ENCODE measurements at regions not wholly inside any gene's neighbourhood (a gene's known extent, or its start where the extent isn't known, plus 50 kb on each side); places are given as distances from the start of the nearest gene placed in this dataset.

DNA sequence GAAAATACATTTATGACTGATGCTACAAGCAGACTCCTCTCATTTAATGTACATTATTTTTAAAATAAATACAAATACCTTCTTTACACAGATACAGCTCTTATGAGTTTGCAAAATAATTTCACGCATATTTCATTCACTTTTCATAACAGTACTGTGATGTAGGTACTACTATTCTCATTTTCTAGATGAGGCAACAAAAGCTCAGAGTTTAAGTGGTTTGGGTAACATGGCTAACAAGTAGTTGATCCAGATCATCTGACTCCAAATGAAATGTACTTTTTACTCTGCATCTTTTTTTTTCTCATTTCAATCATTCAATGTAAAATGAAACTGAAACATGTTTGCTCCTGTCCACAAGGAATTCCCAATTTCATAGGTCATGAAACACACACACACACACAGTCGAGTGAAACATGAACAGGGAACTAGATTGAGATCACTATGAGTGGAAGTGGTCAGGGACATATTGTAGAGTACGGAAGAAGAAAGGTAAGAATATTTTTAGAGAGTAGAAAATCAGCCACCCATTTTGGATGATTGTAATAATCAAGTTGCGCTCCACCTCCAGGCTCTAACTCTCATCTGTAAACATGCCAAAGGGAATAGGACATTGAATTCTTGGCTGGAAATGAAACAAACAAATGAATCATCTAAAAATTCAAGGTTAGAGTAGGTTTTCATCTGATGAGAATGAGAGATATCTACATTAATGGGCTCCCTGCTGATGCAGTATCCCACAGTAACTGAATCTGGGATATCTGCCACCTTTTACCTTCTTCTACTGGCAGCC lies 92.4 kb downstream of the CLDN1 start:
- peak; percentile 21 for DNase-seq (ENCODE audit: low spot score)
- ChIA-PET POLR2A (ENCODE audit: low non-redundant PET) (no interaction called here), CTCF (interaction anchor here (0.6 kb wide), 1 partner anchor 140 kb away, joined by 3 read pairs; no protein-coding TSS in a partner anchor)
- TF ChIP-seq, protein P1, sequence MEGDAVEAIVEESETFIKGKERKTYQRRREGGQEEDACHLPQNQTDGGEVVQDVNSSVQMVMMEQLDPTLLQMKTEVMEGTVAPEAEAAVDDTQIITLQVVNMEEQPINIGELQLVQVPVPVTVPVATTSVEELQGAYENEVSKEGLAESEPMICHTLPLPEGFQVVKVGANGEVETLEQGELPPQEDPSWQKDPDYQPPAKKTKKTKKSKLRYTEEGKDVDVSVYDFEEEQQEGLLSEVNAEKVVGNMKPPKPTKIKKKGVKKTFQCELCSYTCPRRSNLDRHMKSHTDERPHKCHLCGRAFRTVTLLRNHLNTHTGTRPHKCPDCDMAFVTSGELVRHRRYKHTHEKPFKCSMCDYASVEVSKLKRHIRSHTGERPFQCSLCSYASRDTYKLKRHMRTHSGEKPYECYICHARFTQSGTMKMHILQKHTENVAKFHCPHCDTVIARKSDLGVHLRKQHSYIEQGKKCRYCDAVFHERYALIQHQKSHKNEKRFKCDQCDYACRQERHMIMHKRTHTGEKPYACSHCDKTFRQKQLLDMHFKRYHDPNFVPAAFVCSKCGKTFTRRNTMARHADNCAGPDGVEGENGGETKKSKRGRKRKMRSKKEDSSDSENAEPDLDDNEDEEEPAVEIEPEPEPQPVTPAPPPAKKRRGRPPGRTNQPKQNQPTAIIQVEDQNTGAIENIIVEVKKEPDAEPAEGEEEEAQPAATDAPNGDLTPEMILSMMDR (conservative IDR thresholded peaks at IDR 0.05; ENCODE audit: low read depth) = no peak
- no peak overlapping the region for H3K27ac ChIP-seq

DNA sequence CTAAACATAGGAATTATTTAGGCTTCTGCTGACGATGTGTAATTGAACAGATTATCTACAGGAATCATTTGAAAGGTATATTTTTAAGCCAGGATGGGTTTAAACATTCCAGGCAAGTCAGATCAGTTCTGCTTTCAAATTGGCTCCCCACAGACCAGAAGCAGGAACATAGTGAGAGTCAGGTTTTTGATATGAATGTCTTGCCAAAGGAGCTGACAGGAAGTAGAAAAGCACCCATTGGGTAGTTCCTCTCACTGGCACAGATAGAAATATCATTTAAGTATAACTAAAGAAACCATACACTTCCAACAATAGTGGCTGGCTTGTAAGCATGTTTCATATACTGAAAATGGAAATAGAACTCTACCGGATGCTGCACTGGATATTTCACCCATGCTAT lies 95.2 kb downstream of the CLDN1 start:
- TF ChIP-seq, protein P1 (conservative IDR thresholded peaks at IDR 0.05; ENCODE audit: low read depth) = no peak

GRCh38 chr3:190224863-190225692 lies 97.2 kb downstream of the CLDN1 start:
- peak; percentile 31 for DNase-seq (ENCODE audit: low spot score)
- H3K27ac ChIP-seq = no peak overlapping the region
- CTCF ChIA-PET = interaction anchor here (0.6 to 3.3 kb wide), 9 partner anchors 10 to 214 kb away, joined by 3 to 23 read pairs (median 5); partner anchors contain the start of gene CLDN1
- POLR2A ChIA-PET (ENCODE audit: low non-redundant PET) = no interaction called here
- TF ChIP-seq, protein P1 (conservative IDR thresholded peaks at IDR 0.05; ENCODE audit: low read depth) = peak; percentile 58

More for the DNA sequence above, 95.2 kb downstream of the CLDN1 start:
- DNase-seq (ENCODE audit: low spot score) = no peak
- POLR2A ChIA-PET (ENCODE audit: low non-redundant PET) = no interaction called here
- CTCF ChIA-PET = interaction anchor here (0.6 to 3.3 kb wide), 2 partner anchors 96 to 157 kb away, joined by 3 to 23 read pairs; partner anchors contain the start of gene CLDN1
- H3K27ac ChIP-seq = no peak overlapping the region

- TF ChIP-seq, protein P1 (conservative IDR thresholded peaks at IDR 0.05; ENCODE audit: low read depth) = no peak
- ChIA-PET POLR2A (ENCODE audit: low non-redundant PET) (no interaction called here), CTCF (interaction anchor here (0.6 to 3.3 kb wide), 10 partner anchors 9 to 215 kb away, joined by 3 to 23 read pairs (median 5); partner anchors contain the start of gene CLDN1)
- no peak for DNase-seq (ENCODE audit: low spot score)
- no peak overlapping the region for H3K27ac ChIP-seq
Measured at GRCh38 chr3:190224456-190224855, 97.8 kb downstream of the CLDN1 start.

DNA sequence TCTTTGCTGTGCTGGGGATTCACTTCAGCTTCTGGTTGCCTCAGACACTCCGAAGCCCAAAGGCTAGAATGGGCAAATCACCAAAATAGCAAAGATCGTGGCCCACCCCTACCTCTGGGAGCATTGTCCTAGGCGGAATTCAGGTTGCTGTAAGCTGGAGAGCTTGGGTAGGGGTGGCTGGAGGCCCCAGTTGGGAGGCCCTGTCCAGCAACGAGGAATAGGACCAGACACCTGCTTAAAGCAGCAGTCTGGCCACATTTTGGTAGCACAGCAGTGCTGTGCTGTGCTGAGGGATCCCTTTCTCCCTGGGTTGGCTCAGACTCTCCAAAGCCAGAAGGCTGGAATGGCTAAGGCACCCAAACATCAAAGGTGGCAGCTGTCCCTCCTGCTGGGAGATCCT lies 99.3 kb downstream of the CLDN1 start:
- CTCF ChIA-PET = interaction anchor here (0.6 to 1.4 kb wide), 3 partner anchors 9 to 580 kb away, joined by 3 to 6 read pairs (median 4); no protein-coding TSS in a partner anchor
- DNase-seq (ENCODE audit: low spot score) = no peak
- TF ChIP-seq, protein P1 (conservative IDR thresholded peaks at IDR 0.05; ENCODE audit: low read depth) = no peak
- no peak overlapping the region for H3K27ac ChIP-seq
- POLR2A ChIA-PET (ENCODE audit: low non-redundant PET) = no interaction called here

DNA sequence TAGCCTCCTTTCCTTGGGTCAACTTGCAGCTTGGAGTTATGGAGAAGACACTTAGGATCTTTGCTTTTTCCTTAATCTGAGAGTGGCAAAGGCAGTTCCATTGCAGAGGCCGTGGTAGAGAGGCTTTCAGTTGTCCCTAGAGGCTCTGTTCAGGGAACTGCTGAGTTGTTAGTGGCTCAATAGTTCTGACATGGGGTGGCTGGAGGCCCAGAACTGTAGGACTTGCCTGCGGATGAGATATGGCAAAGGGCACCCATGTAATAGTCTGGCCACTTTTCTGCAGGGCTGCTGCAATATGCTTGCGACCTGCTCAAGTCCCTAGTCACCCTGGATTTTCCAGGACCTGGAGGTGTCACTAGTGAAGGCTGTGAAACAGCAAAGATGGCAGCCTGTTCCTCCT lies 99.9 kb downstream of the CLDN1 start:
- POLR2A ChIA-PET (ENCODE audit: low non-redundant PET) = no interaction called here
- CTCF ChIA-PET = interaction anchor here (0.6 to 1.4 kb wide), 2 partner anchors 162 to 297 kb away, joined by 3 to 6 read pairs; no protein-coding TSS in a partner anchor
- H3K27ac ChIP-seq = no peak overlapping the region
- TF ChIP-seq, protein P1 (conservative IDR thresholded peaks at IDR 0.05; ENCODE audit: low read depth) = no peak
- no peak for DNase-seq (ENCODE audit: low spot score)

All from RWPE1 (cell line).